GM18870 (cell line): ENCODE measurements at regions not wholly inside any gene's neighbourhood (a gene's known extent, or its start where the extent isn't known, plus 50 kb on each side); places are given as distances from the start of the nearest gene placed in this dataset.

ENCODE experiments used
- ATAC-seq: cut with Tn5 transposase; IDR thresholded peaks from one replicate; pipeline ENCODE4 v1.9.1; 2021; ENCODE audit warnings: moderate library complexity; ENCODE audit not compliant: unreplicated experiment

DNA sequence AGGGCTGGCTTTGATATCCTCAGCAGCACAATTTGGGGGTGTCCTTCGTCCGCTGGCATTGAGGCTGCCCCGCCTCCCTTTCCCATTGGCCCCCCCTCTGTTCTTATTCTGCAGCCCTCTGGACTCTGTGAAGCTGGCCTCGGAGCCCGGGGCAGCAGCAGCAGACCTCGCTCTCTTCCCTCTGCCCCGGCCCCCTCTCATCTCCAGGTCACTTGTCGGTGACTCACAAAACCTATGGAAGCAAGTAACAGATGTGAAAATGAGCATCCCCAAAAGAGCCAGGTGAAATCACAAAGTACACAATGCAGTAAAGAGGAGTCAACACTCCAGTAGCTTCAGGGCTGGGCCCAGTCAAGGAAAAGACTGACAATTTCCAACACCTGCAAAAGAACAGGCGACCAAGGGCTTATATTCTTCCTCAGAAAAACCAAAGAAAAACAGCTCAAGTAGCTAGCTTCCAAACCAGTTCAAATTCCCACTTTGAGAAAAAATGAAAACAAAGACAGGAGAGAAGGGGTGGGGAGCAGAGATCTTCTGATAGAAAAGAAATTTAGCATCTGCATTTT is 97.5 kb downstream of the ZNF608 start:
- no peak for ATAC-seq

DNA sequence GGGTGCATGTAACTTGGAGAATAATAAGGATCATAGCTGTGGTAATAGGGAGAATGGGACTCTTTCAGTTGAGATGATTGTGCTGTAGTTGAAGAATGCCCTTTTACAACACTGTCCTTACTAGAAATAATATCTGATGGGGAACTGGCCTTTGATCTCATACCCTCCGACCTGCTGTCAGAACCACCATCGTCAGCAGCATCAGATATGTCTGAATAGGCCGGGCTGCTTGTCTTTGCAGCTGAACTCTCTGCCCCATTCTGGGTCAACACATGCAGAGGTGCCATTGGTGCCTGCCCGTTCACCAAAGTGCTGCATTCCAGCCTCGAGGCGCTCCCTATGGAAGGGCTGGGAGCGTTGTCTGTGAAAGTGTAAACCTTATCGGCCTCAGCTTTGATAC is 99.1 kb downstream of the ZNF608 start:
- ATAC-seq, result no peak

DNA sequence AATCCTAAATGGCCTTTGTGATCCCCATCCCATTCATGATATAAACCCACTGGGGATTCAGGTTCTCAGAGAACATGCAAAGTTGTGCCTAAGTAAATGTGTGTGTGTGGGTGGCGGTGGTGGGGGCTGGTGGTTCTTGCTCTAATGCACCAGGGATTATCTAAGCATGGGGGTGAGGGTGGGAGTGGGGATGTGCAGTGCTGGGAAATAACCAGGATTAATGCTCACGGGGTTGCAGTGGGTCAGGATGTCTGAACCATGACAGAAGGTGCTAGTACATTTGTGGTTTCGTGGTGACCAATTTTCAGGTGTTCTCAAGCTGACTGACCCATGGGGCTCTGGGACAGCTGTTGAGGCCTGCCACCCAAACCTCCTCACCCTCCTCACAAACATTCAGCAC is 101.0 kb downstream of the ZNF608 start:
- peak; percentile 15 for ATAC-seq

DNA sequence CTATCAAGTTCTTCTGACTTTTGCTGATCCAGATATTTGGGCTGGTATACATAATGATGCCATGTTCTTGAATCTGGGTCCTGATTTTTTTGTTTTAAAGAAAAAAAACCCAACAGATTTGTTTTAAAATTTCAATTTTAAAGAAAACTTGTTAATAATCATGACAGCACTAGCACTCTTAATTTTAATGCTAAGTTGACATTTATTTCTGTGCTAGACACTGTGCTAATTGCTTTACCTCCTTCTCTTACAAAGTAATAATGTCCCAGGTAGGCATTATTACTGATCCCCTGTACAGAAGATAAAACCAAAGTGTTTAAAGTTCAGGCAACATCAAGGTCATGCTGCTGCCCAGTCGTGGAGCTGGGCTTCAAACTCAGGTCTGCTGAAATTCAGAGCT is 101.9 kb downstream of the ZNF608 start:
- ATAC-seq, result no peak

DNA sequence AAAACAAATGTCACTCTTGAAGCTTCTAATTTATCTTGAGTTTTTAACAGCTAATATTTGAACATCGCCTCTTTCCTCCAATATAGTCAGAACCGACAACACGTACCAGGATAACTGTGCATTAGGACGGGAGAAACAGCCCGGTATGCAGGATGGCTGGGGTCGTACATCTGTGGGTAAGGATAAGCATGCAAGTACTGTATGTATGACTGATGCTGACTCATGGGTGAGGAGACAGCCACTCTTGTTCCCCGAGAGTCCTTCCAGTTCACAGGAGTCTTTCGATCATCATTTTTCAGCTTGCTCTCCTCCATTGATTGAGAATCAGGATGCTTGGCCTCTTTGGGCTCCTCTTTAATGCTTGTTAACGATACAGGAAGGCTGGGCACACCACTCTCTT is 102.3 kb downstream of the ZNF608 start:
- no peak for ATAC-seq

DNA sequence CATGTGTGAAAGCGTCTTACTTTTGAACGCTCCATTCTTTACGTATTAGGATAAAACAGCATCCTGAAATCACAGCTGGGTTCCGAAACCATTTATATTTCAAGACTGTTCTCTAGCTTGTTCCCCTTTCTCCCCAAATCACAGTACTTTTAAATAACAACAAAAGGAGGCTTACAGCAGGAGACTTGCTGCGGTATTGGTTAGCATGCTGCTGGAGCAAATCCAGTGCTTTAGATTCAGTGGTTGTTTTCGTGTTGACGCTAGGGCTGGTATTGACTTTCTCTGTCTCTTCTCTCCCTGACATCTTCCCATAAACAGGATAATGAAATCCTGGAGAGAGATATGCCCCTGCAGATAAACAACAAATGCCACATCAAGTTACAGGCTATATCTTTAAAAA is 103.1 kb downstream of the ZNF608 start:
- ATAC-seq, result no peak

DNA sequence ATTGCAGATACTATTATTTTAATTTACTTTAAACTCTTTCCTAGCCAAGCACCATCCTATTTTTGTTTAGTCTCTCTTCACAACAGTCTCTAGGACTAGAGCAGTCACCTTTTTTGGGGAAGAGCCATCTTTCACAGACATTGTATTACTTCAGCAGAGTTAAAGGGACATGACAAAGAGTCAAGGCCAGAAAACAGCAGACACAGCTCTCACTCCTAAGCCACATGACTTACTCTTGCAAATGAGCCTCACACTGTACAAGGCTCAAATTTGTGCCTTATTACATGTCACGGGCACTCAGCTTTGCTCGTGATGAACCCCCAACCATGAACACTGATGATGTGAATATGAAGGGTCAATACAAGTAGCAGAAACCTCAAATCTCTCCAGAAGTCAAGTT is 104.3 kb downstream of the ZNF608 start:
- peak; percentile 43 for ATAC-seq

DNA sequence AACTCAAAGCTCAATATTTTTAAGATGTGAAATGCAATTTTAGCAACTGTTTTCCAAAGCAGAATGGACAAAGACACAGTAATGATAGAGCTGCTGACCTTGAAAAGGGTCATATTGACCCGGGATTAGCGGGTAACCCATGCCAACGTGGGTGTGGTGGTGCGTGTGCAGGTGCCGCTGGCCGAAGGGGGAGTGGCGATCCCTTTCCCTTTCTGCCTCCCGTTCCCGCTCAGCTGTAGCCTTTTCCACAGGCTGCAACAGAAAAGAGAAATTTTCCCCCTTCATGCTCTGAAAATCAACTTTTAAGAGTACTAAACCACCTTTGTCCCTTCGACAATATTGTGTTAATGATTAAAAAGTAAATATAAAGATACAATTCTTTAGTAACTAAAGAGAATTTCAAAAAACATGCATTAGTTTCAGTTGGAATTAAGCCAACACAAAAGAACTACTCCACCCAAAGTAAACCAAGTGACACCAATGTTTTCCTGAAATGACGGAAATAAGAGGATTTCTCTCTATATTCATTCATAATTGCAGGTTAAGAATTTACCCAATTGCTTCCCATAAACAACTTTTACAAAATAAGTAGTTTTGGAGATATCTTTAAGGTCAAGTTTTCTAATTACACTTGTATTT is 105.2 kb downstream of the ZNF608 start:
- ATAC-seq, result no peak

DNA sequence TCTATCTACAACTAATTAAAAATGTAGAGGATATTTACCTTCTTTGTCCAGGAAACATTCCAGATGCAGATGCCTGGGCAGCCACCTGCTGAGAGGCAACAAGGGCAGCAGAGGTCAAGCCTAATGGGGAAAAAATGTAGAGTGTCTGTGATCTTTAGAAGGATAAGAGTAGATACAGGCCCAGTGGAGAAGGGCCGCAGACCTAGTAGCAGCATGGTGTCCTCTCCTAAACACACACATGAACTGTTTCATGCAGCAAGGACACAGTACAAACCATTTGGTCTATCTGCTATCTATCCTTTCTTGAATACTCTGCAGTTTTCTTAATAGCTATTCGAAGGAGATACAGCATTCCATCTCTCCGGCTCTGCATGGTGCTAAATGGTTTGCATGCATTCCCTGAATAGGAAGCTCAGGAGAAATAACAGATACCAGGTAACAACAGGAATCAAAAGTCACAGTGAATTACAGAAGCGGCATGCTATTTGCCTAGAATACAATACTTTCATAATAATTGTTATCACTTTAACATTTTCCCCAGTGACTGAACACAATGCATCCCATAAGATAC is 107.3 kb downstream of the ZNF608 start:
- ATAC-seq, result no peak

DNA sequence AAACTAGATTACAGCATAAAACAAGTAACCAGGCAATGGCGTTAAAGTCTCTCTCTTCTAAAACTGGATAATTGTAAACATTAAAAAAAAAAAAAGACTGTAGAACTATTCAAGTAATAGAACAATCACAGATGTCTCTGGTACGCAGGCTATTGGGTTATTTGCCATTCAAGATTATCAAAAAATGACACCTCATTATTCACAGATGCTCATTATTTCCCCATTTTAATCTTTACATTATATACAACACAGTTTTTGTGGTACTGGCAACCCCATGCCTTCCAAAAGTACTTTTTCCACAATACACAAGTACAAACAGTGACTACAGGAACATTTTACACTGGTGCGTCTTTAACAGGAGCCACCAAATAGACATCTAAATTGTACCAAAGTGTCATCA is 109.4 kb downstream of the ZNF608 start:
- ATAC-seq, result no peak

DNA sequence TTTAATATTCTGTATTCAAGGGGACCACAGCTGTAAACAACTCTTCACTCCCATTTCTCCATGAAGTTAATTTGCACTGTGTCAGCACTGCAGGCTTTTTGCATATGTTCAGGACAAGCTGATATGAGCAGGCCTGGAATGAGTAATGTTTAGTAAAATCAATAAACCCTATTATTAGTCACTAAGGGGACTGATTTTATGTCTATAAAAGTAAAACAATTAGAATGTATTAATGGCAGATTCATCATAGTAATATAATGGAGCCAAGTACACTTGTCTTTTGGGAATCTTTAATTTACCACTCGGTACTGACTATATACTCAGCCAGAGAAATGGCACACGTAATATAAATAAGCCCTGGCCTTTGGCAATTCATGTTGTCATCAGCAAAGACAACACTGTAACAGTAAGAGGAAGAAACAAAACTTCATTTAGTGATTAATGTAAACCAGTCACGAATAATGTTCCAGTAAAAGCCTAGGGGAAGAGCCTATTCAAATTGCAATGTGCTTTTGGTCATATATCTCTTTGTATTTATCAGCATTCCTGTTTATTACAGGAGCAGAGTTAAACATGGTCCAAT is 111.6 kb downstream of the ZNF608 start:
- peak; percentile 37 for ATAC-seq

DNA sequence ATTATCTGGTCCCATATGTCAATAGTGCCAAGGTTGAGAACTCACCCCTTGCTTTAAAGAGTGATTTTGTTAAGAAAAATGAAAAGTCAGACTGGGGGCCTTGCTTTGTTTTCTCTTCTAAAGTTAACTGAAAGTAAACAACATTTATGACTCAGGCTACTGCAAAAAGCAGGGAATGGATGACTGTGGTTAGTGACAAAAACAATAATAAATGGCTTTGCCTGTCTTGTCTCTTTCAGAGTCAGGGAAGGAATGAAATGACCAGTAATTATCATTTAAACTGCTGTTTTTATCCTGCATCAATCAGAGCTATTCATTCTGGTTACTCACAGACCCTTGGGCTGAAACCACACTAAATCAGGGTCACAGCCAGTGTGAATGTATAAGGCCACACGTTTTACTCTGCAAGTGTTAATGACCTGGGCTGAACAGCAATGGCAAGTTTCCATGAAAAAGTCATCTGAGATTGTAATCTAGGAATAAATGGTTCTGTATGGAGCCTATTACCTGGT is 112.2 kb downstream of the ZNF608 start:
- ATAC-seq, result no peak

DNA sequence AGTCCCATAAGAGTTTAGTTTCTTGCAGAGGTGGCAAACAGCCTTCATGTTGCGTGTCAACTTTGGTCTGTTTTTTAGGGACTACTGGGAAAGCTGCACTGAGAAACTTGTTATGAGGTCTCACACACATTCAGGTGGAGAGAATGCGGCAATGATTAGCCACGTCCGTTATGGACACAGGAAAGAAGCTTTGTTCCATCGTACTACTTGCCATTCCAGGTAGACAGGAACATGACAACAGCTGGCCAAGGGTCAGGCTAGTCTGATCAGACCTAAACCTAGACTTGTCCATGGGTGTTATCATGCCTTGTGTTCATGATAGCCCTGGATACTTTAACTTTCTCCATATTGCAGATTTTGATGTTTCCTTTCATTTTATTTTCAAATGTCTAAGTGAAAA is 113.2 kb downstream of the ZNF608 start:
- ATAC-seq, result no peak

DNA sequence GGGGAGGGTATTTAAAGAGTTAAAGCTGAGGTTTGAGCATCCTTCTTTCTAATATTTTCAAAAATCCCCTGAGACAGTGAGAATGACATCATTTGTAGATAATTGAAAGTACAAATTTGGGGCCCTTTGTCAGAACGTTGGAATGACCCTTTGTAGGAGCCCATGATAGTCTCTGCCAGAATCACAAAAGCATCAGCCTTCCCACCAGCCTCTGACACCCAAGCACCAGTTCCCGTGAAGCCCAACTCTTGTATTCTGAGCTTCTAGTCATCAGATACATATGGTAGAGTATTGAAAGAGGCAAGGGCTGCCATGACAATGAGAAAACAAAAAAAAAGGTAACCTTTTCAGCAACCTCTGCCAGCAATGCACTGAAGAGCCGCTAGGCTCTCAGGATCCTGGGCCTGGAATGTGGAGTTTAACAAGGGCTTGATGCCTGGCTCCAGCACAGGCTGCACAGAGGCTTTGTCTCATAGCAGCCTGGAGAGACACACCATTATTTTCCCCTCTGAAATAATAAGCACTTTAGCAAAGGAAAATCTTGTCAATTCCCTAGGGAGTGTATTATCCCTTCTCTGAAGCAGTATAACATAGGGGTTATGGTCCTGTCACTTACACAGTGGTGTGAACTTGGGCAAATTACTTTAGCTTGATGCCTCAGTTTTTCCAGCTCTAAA is 114.4 kb downstream of the ZNF608 start:
- ATAC-seq, result no peak

DNA sequence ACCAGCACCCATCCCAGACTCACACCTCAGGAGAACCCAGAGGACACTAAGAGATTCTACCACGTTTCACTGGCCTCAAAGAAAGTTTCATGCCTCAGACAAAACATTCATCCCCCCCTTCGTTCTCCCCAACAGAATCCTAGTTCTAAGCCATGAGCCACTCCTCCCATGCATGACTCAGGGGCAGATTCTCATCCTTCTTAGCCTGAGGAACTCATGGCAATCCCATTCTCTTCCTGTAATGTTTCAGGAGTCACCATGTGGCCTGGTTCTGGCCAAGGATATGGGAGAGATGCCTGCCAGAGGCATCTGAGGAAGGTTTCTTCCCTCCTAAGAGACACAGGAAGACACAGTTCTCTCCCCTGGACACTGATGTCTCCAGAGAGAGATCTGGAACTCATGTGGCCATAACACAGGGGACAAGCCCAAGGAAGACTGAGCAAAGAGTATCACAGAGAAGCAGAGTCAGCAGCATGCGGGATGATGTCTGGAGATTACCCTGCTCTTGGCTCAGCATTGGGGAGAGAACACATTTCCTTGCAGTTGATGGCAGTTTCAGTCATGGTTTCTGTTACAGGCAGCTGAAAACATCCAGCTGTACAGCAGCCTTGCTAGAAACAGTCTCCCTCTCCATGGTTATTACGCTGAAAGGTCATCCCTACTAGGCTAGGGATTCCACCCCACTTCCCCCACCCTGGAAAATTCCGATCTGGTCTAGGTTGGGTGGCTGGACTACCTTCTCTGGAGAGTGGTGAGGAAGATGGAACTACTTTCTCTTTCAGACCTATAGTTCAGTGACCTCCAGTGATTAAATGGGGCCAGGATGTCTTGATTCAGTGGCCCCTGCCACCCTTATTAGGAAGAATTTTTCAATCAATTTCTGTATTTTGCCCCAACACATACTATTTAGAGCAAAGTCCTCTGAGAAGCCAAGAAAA is 115.4 kb downstream of the ZNF608 start:
- peak; percentile 72 for ATAC-seq

DNA sequence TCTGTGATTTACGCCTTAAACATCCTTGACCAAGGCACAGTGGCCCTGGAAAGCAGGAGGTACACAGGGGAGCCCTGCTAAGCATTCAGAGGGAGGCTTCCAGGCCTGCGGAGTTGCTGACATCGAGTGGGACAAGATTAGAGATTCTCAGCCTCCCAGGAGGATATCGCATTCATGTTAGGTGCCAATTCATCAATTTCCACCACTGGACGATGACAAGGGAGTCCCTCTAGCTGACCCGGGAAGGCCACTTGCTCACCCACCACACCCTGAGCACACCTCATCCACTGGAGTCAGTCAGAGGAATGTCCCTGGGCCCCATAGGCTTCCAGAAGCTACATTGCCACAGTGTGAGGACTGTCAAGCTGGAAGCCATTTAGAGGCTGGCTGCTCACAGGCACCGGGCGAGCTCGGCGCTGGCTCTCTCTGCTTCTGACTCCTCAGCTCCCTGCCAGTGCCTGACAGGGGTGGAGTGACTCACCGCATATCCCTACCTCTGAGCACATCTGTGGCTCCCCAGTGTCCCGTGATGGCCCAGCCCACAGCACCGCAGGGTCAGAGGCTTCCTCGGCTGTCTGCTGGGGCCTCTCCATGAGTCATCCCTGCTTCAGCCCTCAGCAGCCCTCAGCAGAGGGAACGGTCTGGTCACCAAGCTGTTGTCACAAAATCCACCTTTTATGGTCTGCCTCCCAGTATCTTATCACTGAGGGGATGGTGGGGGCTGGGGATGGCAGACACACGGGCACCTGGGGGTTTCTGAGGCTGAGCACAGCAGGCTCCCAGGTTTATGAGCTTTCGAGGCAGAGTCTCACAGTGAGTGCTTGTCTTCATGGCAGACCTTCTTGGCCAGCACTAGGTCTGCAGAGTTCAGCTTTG is 117.5 kb downstream of the ZNF608 start:
- no peak for ATAC-seq

DNA sequence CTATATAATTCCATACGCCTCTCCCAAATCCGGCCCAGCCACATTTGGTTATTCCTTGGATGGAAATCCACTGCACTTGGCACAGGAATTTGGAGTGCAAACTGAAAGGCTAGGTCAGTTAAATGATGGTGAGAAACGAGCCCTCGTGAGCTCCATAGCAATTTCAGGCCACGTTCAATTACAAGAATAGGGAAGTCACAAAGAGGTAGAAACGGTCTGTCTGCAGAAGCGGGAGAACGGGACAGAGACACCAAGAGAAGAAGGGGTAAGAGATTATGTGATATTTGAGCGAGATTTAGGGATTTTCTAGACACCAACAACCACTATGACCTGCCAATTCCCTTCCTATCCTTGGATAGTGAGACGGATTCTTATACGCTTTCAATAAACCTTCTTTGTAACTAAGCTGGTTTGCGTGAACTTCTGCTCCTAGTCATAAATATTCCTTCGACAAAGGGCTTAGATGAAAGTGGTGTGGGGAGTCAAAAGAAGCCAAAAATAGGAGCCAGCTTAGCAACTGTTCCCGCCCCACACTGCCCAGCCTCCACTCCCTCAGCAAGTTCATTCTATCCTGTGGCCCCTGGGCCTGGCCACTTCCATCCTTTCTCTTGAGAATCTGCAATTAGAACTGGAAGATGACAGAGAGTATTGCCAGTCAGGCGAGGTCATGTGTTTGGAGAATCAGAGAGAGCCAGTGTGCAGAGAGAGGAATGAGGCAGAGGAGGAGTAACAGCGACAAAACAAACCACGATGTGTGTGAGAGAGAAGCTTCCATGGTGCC is 118.4 kb downstream of the ZNF608 start:
- no peak for ATAC-seq

DNA sequence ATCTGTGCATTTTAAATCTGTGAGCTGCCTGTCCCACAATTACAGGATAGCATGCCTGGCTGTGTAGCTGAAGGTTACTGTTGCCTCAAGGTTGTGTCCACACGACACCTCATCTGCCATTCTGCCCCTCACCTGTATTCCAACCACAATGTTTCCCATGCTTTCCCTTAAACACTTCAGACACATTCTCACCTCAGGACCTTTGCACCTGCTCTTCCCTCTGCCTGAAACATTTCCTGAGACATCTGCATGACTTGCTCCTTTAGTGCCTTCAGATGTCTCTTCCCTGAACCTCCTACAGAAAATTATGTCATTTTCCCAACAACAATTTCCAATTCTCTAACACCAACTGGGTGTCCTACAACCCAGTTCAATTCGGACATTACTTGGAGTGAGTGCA is 120.4 kb downstream of the ZNF608 start:
- no peak for ATAC-seq

DNA sequence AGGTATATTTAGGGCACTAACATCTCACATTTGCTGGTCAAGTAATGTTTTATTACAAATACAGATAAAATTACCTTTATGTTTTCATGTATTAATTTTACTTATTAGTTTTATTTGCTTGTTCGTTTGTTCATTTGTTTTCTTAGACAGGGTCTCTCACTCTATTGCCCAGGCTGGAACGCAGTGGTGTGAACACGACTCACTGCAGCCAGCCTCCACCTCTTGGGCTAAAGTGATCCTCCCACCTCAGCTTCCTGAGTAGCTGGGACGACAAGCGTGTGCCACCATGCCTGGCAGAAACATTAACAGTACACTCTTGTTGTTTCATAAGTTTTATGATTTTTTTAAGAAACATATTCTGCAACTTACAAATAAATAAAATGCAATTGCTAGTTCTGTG is 123.2 kb downstream of the ZNF608 start:
- ATAC-seq, result no peak
